SK-N-MC (cell line): ENCODE measurements at regions not wholly inside any gene's neighbourhood (a gene's known extent, or its start where the extent isn't known, plus 50 kb on each side); places are given as distances from the start of the nearest gene placed in this dataset.

ENCODE experiments used
- DNase-seq: peaks from one replicate; pipeline ENCODE4 v3.0.0-alpha.2; 2011; ENCODE audit warnings: low read depth, low spot score
- H3K27ac ChIP-seq: fragments of 200-600 bp; sonication (generic); 2 replicates; pipeline ENCODE4 v1.5.1; 2016; ENCODE audit warnings: mixed run types
- H3K36me3 ChIP-seq: fragments of 200-600 bp; sonication (generic); 2 replicates; pipeline ENCODE4 v1.6.1; 2017; ENCODE audit warnings: antibody characterized with exemption, low read length, mixed read lengths; ENCODE audit not compliant: insufficient read depth
- H3K4me3 ChIP-seq: fragments of 200-600 bp; sonication (generic); 2 replicates; pipeline ENCODE4 v1.5.1; 2016
- H3K9ac ChIP-seq: fragments of 200-600 bp; sonication (generic); 2 replicates; pipeline ENCODE4 v1.8.0; 2017; ENCODE audit warnings: mixed run types, mixed read lengths; ENCODE audit not compliant: insufficient read length
- H3K9me3 ChIP-seq: fragments of 200-600 bp; sonication (generic); 2 replicates; pipeline ENCODE4 v1.6.1; 2017; ENCODE audit warnings: low read depth, mild to moderate bottlenecking, antibody characterized with exemption, low read length, moderate library complexity, mixed read lengths
- EZH2 ChIP-seq: fragments of 200-600 bp; sonication (generic); IDR thresholded peaks from one replicate; pipeline ENCODE4 v1.6.1; 2017; ENCODE audit warnings: antibody characterized with exemption
- FOXP2 ChIP-seq: optimal IDR thresholded peaks from 2 replicates; pipeline ENCODE3; 2011; ENCODE audit warnings: mild to moderate bottlenecking, moderate library complexity; ENCODE audit not compliant: insufficient read depth; ENCODE audit errors: extremely low read length, control extremely low read depth
- POLR2AphosphoS5 ChIP-seq: IDR thresholded peaks from 2 replicates; pipeline ENCODE4 v1.6.1; 2012; ENCODE audit warnings: mild to moderate bottlenecking, low read depth, low read length, borderline replicate concordance

DNA sequence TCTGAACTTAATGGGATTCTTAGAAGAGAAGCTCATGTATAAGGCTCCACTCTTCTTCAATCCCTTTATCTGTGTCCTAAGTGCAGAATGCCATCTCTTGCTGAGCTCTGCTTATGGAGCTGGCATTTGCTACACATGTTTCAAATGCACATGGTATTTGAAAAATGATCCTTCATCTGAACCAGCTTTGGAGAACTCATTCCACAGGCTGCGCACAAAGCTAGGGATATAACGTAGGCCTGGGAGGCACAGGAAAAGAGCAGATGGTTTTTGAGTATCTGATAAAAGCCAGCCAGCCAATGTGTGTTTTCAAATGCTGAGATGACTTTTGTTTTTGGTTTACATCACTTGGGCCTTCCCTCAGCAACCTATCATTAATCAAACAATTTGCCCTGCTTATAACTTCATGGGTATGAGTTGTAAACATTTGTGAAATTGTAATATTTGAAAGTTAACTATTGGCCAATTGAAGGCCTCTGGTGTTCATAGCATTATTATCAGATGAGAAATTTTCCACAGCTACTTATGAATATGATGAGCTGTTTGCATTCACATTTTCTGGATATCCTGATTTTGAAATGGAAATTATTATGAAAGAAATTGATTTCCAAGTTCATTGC lies 729.0 kb downstream of the FGF9 start:
- Histone ChIP-seq H3K36me3 (no peaks in the 10 kb centered on the region), H3K9ac (no peak overlapping the region), H3K27ac (no peak overlapping the region), H3K4me3 (no peak overlapping the region), H3K9me3 (no peaks in the 10 kb centered on the region)
- TF ChIP-seq FOXP2 (no peak), POLR2AphosphoS5 (no peak), EZH2 (no peak)
- DNase-seq = no peak

GRCh38 chr13:22402682-22403081 lies 731.8 kb downstream of the FGF9 start:
- TF ChIP-seq POLR2AphosphoS5 = no peak
- no peak for TF ChIP-seq EZH2
- TF ChIP-seq FOXP2 = no peak

DNA sequence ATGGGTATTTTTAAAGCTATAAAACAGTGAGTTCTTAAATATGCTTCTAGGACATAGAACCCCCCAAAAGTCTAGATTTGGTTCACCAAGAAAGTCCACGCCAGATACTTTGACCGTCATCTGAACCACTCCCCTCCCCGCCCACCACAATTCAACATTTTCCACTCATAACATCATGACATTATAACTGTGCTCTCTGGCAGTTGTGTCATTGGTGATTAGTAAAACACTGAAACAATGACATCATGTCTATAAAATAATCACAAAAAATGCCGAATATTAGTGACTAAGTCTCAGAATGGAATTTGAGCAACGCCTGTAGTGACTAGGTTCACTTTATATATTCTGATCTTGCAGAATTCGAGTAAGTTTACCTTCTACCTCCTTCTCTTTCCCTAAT lies 732.3 kb downstream of the FGF9 start:
- Histone ChIP-seq H3K27ac (no peak overlapping the region), H3K9me3 (no peaks in the 10 kb centered on the region), H3K36me3 (no peaks in the 10 kb centered on the region), H3K4me3 (no peak overlapping the region), H3K9ac (no peak overlapping the region)
- no peak for DNase-seq
- no peak for TF ChIP-seq FOXP2
- TF ChIP-seq POLR2AphosphoS5 = no peak
- no peak for TF ChIP-seq EZH2

More at GRCh38 chr13:22402682-22403081, 731.8 kb downstream of the FGF9 start:
- Histone ChIP-seq H3K9me3 (no peaks in the 10 kb centered on the region), H3K36me3 (no peaks in the 10 kb centered on the region), H3K27ac (no peak overlapping the region), H3K9ac (no peak overlapping the region), H3K4me3 (no peak overlapping the region)
- no peak for DNase-seq

DNA sequence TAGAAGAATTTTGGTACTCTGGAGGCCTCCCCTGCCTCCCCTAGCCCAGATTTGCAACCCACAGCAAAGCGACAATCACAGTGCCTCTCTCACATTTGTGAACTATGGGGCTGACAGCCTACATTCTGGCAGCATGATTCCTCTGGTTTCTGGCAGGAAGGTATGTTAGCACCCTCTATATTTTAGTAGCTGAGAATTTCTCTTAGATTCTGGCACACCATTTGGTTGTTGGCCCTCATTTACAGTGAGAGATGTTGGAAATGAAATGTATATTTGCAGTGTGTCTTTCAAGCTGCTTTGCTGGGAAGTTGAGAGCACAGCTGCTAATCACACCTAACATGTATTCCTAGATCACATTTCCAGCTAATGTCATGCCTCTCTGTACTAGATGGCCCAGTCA lies 735.0 kb downstream of the FGF9 start:
- H3K27ac ChIP-seq = no peak overlapping the region
- no peaks in the 10 kb centered on the region for H3K9me3 ChIP-seq
- H3K4me3 ChIP-seq = no peak overlapping the region
- no peak for DNase-seq
- TF ChIP-seq EZH2 (no peak), POLR2AphosphoS5 (no peak), FOXP2 (no peak)
- H3K9ac ChIP-seq = no peak overlapping the region
- H3K36me3 ChIP-seq = no peaks in the 10 kb centered on the region

DNA sequence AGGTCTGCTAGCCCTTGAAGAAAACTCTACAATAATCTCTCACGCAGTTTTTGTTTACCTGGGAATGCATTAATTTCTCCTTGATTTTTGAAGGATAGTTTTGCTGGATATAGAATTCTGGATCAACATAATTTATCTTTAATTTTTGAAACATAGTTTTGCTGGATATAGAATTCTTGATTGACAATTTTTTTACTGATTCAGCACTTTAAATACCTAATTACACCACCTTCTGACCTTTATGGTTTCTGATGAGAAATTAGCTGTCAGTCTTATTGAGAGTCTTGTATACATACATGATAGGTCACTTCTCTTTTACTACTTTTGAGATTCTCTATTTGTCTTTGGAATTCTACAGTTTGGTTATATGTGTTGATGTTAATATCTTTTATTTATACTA lies 741.6 kb downstream of the FGF9 start:
- no peaks in the 10 kb centered on the region for H3K9me3 ChIP-seq
- H3K9ac ChIP-seq = no peak overlapping the region
- DNase-seq = no peak
- no peak overlapping the region for H3K27ac ChIP-seq
- TF ChIP-seq FOXP2 = no peak
- no peak for TF ChIP-seq EZH2
- no peak for TF ChIP-seq POLR2AphosphoS5
- no peak overlapping the region for H3K4me3 ChIP-seq
- no peaks in the 10 kb centered on the region for H3K36me3 ChIP-seq

- no peaks in the 10 kb centered on the region for H3K9me3 ChIP-seq
- no peak overlapping the region for H3K4me3 ChIP-seq
- no peak for DNase-seq
- no peaks in the 10 kb centered on the region for H3K36me3 ChIP-seq
- TF ChIP-seq EZH2 (no peak), POLR2AphosphoS5 (no peak), FOXP2 (no peak)
- no peak overlapping the region for H3K9ac ChIP-seq
- H3K27ac ChIP-seq = no peak overlapping the region
These were observed 751.1 kb downstream of the FGF9 start for GRCh38 chr13:22422023-22422422.

GRCh38 chr13:22422712-22423111 lies 751.8 kb downstream of the FGF9 start:
- no peak overlapping the region for H3K27ac ChIP-seq
- TF ChIP-seq POLR2AphosphoS5 = no peak
- no peak for TF ChIP-seq EZH2
- TF ChIP-seq FOXP2 = no peak
- H3K9me3 ChIP-seq = no peaks in the 10 kb centered on the region

GRCh38 chr13:22423261-22423660 lies 752.4 kb downstream of the FGF9 start:
- DNase-seq = no peak
- no peaks in the 10 kb centered on the region for H3K9me3 ChIP-seq
- no peak overlapping the region for H3K4me3 ChIP-seq
- TF ChIP-seq POLR2AphosphoS5 (no peak), EZH2 (no peak), FOXP2 (no peak)
- no peak overlapping the region for H3K27ac ChIP-seq
- H3K9ac ChIP-seq = no peak overlapping the region
- H3K36me3 ChIP-seq = no peaks in the 10 kb centered on the region

More at GRCh38 chr13:22422712-22423111, 751.8 kb downstream of the FGF9 start:
- no peak overlapping the region for H3K9ac ChIP-seq
- H3K4me3 ChIP-seq = no peak overlapping the region
- DNase-seq = no peak
- H3K36me3 ChIP-seq = no peaks in the 10 kb centered on the region

- H3K4me3 ChIP-seq = no peak overlapping the region
- no peak overlapping the region for H3K27ac ChIP-seq
- TF ChIP-seq FOXP2 (no peak), EZH2 (no peak), POLR2AphosphoS5 (no peak)
- H3K9me3 ChIP-seq = no peaks in the 10 kb centered on the region
- DNase-seq = no peak
- no peaks in the 10 kb centered on the region for H3K36me3 ChIP-seq
- no peak overlapping the region for H3K9ac ChIP-seq
These were observed 754.2 kb downstream of the FGF9 start for GRCh38 chr13:22425087-22425486.
